Progenitor cell of endocrine pancreas (in vitro differentiated cells): ENCODE measurements at regions not wholly inside any gene's neighbourhood (a gene's known extent, or its start where the extent isn't known, plus 50 kb on each side); places are given as distances from the start of the nearest gene placed in this dataset.
A peak's percentile ranks its signal among the peaks of the same experiment; 100 is the strongest.

ENCODE experiments used
- DNase-seq: peaks from one replicate; pipeline ENCODE4 v3.0.0; 2021; ENCODE audit warnings: low spot score; ENCODE audit not compliant: unreplicated experiment
- H3K27ac Mint-ChIP-seq: 2 replicates; pipeline ENCODE4 v1.8.0; 2021; ENCODE audit warnings: mild to moderate bottlenecking, moderate library complexity, mixed read lengths
- H3K27me3 Mint-ChIP-seq: 2 replicates; pipeline ENCODE4 v1.8.0; 2021; ENCODE audit warnings: mixed read lengths
- H3K36me3 Mint-ChIP-seq: 2 replicates; pipeline ENCODE4 v1.8.0; 2022; ENCODE audit warnings: mixed read lengths; ENCODE audit not compliant: insufficient read depth
- H3K4me1 Mint-ChIP-seq: 2 replicates; pipeline ENCODE4 v1.8.0; 2021; ENCODE audit warnings: low read depth, mixed read lengths
- H3K4me3 Mint-ChIP-seq: 2 replicates; pipeline ENCODE4 v1.8.0; 2021; ENCODE audit warnings: low read depth, mild to moderate bottlenecking, moderate library complexity, mixed read lengths
- H3K9me3 Mint-ChIP-seq: 2 replicates; pipeline ENCODE4 v1.8.0; 2021; ENCODE audit warnings: low read depth, mixed read lengths
- CTCF ChIP-seq: fragments of 200-600 bp; sonication (generic); IDR thresholded peaks from one replicate; pipeline ENCODE4 v1.5.0; 2021; ENCODE audit warnings: antibody characterized with exemption, mild to moderate bottlenecking; ENCODE audit not compliant: unreplicated experiment

- no peaks in the 10 kb centered on the region for H3K9me3 Mint-ChIP-seq
- H3K4me3 Mint-ChIP-seq, result no peak overlapping the region
- no peaks in the 10 kb centered on the region for H3K36me3 Mint-ChIP-seq
- peaks cover 17% of the 10 kb centered on the region for H3K27me3 Mint-ChIP-seq
- no peak for TF ChIP-seq CTCF
- H3K4me1 Mint-ChIP-seq, result peaks cover 29% of the 10 kb centered on the region
- DNase-seq, result no peak
- no peak overlapping the region for H3K27ac Mint-ChIP-seq
Observed at GRCh38 chr4:134145369-134145768, 56.2 kb downstream of the PABPC4L start.

GRCh38 chr4:134144337-134144736, 57.3 kb downstream of the PABPC4L start:
- peaks cover 22% of the 10 kb centered on the region for H3K4me1 Mint-ChIP-seq
- no peaks in the 10 kb centered on the region for H3K9me3 Mint-ChIP-seq
- no peak for DNase-seq
- no peak overlapping the region for H3K27ac Mint-ChIP-seq
- H3K36me3 Mint-ChIP-seq, result no peaks in the 10 kb centered on the region
- H3K27me3 Mint-ChIP-seq, result peaks cover 17% of the 10 kb centered on the region
- H3K4me3 Mint-ChIP-seq, result no peak overlapping the region
- TF ChIP-seq CTCF, result no peak

GRCh38 chr4:134141728-134142127, 59.9 kb downstream of the PABPC4L start:
- Mint-ChIP-seq H3K9me3 (no peaks in the 10 kb centered on the region), H3K27ac (no peak overlapping the region), H3K36me3 (no peaks in the 10 kb centered on the region), H3K27me3 (peaks cover 15% of the 10 kb centered on the region), H3K4me1 (peaks cover 10% of the 10 kb centered on the region), H3K4me3 (no peak overlapping the region)
- no peak for DNase-seq
- no peak for TF ChIP-seq CTCF

- DNase-seq, result no peak
- H3K4me3 Mint-ChIP-seq, result no peak overlapping the region
- H3K9me3 Mint-ChIP-seq, result no peaks in the 10 kb centered on the region
- H3K36me3 Mint-ChIP-seq, result no peaks in the 10 kb centered on the region
- H3K27ac Mint-ChIP-seq, result no peak overlapping the region
- H3K4me1 Mint-ChIP-seq, result peaks cover 2% of the 10 kb centered on the region
- no peak for TF ChIP-seq CTCF
- H3K27me3 Mint-ChIP-seq, result peaks cover 10% of the 10 kb centered on the region
Observed at GRCh38 chr4:134139188-134139587, 62.4 kb downstream of the PABPC4L start.

- Mint-ChIP-seq H3K27me3 (no peaks in the 10 kb centered on the region), H3K36me3 (no peaks in the 10 kb centered on the region), H3K27ac (no peak overlapping the region), H3K4me1 (no peaks in the 10 kb centered on the region), H3K4me3 (no peak overlapping the region), H3K9me3 (peaks cover 38% of the 10 kb centered on the region)
- TF ChIP-seq CTCF, result peak; percentile 19
- DNase-seq, result no peak
Observed at GRCh38 chr4:134132086-134132783, 69.4 kb downstream of the PABPC4L start.
